ENCODE measurements at regions not wholly inside any gene's neighbourhood (a gene's known extent, or its start where the extent isn't known, plus 50 kb on each side); places are given as distances from the start of the nearest gene placed in this dataset.

DNA sequence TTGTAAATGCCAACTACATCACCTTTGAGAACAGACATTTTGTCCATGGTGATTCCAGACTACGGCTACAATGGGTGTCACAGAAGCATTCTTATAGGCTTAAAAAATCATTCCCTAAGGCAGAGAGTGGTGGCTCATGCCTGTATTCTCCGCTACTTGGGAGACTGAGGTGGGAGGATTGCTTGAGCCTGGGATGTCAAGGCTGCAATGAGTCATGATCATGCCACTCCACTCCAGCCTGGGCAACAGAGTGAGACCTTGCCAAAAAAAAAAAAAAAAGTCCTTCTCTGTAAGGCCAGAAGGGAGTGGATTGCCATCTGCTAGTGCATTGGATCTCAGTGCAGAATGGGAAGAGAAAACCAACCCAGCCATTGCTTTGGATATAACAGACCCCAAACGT, 522.5 kb downstream of the VRK1 start (continued):
- TF ChIP-seq, protein P1, sequence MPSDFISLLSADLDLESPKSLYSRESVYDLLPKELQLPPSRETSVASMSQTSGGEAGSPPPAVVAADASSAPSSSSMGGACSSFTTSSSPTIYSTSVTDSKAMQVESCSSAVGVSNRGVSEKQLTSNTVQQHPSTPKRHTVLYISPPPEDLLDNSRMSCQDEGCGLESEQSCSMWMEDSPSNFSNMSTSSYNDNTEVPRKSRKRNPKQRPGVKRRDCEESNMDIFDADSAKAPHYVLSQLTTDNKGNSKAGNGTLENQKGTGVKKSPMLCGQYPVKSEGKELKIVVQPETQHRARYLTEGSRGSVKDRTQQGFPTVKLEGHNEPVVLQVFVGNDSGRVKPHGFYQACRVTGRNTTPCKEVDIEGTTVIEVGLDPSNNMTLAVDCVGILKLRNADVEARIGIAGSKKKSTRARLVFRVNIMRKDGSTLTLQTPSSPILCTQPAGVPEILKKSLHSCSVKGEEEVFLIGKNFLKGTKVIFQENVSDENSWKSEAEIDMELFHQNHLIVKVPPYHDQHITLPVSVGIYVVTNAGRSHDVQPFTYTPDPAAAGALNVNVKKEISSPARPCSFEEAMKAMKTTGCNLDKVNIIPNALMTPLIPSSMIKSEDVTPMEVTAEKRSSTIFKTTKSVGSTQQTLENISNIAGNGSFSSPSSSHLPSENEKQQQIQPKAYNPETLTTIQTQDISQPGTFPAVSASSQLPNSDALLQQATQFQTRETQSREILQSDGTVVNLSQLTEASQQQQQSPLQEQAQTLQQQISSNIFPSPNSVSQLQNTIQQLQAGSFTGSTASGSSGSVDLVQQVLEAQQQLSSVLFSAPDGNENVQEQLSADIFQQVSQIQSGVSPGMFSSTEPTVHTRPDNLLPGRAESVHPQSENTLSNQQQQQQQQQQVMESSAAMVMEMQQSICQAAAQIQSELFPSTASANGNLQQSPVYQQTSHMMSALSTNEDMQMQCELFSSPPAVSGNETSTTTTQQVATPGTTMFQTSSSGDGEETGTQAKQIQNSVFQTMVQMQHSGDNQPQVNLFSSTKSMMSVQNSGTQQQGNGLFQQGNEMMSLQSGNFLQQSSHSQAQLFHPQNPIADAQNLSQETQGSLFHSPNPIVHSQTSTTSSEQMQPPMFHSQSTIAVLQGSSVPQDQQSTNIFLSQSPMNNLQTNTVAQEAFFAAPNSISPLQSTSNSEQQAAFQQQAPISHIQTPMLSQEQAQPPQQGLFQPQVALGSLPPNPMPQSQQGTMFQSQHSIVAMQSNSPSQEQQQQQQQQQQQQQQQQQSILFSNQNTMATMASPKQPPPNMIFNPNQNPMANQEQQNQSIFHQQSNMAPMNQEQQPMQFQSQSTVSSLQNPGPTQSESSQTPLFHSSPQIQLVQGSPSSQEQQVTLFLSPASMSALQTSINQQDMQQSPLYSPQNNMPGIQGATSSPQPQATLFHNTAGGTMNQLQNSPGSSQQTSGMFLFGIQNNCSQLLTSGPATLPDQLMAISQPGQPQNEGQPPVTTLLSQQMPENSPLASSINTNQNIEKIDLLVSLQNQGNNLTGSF (CRISPR knock-in tag; IDR thresholded peaks at IDR 0.05), result no peak
- no peak for TF ChIP-seq ZNF577 (CRISPR knock-in tag; IDR thresholded peaks at IDR 0.05; ENCODE audit: borderline replicate concordance, low read depth)
- TF ChIP-seq, protein P2, sequence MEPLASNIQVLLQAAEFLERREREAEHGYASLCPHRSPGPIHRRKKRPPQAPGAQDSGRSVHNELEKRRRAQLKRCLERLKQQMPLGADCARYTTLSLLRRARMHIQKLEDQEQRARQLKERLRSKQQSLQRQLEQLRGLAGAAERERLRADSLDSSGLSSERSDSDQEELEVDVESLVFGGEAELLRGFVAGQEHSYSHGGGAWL (CRISPR knock-in tag; IDR thresholded peaks at IDR 0.05), result no peak
- no peak for TF ChIP-seq ZNF781 (CRISPR knock-in tag; IDR thresholded peaks at IDR 0.05; ENCODE audit: borderline replicate concordance, not compliant biosample characterization)
- TF ChIP-seq, protein P3, sequence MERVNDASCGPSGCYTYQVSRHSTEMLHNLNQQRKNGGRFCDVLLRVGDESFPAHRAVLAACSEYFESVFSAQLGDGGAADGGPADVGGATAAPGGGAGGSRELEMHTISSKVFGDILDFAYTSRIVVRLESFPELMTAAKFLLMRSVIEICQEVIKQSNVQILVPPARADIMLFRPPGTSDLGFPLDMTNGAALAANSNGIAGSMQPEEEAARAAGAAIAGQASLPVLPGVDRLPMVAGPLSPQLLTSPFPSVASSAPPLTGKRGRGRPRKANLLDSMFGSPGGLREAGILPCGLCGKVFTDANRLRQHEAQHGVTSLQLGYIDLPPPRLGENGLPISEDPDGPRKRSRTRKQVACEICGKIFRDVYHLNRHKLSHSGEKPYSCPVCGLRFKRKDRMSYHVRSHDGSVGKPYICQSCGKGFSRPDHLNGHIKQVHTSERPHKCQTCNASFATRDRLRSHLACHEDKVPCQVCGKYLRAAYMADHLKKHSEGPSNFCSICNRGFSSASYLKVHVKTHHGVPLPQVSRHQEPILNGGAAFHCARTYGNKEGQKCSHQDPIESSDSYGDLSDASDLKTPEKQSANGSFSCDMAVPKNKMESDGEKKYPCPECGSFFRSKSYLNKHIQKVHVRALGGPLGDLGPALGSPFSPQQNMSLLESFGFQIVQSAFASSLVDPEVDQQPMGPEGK (CRISPR knock-in tag; IDR thresholded peaks at IDR 0.05), result no peak
- TF ChIP-seq ZNF674 (CRISPR knock-in tag; IDR thresholded peaks at IDR 0.05; ENCODE audit: low read depth), result no peak
- no peak for TF ChIP-seq REL (CRISPR knock-in tag; conservative IDR thresholded peaks at IDR 0.05)

All from HepG2 (cell line).